ENCODE measurements at regions not wholly inside any gene's neighbourhood (a gene's known extent, or its start where the extent isn't known, plus 50 kb on each side); places are given as distances from the start of the nearest gene placed in this dataset.
"Not testable (repeated sequence)": the region's sequence is repeated elsewhere in the genome, so short reads cannot be mapped to it uniquely, and the experiment has no call there.

DNA sequence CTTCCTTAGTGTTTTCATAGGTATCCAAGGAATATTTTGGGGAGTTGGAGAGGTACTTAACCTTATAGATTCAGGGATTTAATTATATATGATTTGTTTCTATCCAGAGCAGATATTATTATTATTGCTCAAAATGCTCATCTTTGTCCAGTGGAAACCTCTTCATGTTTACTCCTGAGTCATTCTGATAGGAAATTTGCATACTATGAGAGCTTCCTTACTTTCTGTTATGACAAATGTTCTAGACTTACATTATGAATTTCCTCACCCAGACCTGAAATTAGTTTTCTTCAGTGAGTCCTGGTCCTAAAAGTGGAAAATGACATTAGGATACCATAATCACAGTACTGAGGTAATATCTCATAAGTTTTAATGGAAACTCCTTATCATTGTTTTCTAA lies 57.5 kb upstream of the PLPPR5 start:
- no peak for DNase-seq

DNA sequence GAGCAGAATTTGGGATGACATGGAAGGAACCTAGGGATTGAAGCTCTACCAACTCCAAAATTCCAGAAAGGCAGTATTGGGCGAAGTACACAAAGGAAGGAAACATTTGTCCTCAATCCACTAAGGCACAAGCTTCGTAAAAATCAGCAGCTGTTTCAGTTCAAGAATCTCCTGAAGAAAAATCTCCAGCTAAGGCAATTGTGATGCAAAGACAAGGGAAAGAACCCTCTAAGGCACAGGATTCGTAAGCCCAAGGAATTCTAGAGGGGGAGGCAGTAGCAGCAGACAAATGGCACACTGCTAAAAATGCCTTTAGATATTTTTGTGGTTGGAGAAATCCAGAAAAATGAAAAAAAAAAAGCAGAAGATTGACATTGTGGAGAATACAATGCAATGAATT lies 64.5 kb upstream of the PLPPR5 start:
- DNase-seq: no peak

DNA sequence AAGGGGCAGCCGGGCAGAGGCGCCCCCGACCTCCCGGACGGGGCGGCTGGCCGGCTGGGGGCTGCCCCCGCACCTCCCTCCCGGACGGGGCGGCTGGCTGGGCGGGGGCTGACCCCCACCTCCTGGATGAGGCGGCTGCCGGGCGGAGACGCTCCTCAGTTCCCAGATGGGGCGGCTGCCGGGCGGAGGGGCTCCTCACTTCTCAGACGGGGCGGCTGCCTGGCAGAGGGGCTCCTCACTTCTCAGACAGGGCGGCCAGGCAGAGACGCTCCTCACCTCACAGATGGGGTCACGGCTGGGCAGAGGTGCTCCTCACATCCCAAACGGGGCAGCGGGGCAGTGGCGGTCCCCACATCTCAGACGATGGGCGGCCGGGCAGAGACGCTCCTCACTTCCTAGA lies 73.9 kb upstream of the PLPPR5 start:
- not testable (repeated sequence) for DNase-seq

DNA sequence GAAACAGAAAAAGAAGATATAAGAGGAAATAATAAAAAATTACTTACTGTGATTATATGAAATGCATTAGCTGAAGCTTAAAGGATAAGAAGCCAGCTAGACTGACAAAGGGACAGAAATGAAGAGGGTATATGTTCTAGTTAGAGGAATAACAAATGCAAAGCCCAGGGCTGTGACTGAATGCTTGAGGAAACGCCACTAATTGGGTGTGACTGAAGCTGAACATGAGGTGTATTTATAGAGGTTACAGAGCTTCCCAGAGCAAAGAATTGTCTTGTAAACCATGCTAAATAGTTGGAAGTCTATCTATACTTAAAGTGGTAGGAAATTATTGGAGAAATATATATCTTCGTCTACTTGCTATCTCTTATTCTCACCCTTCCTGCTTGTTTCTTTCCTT lies 77.7 kb upstream of the PLPPR5 start:
- no peak for DNase-seq

DNA sequence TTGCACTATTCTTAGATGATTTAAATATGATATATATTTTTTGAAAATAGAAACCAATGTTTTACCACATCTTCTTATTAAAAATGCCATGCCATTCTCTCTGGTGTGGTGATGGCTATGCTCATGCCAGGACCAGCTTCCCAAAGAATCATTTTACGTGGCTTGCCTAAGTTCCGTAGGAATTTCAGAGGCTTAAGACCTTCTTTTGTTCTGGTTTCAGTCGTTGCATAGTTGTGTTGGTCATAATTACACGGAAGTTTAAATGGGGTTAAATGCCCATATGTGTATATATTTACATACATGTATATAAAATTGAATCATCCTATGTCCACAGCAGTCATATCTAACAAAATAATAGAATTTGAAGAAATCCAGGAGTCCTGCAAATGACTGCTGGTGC lies 78.7 kb upstream of the PLPPR5 start:
- no peak for DNase-seq

DNA sequence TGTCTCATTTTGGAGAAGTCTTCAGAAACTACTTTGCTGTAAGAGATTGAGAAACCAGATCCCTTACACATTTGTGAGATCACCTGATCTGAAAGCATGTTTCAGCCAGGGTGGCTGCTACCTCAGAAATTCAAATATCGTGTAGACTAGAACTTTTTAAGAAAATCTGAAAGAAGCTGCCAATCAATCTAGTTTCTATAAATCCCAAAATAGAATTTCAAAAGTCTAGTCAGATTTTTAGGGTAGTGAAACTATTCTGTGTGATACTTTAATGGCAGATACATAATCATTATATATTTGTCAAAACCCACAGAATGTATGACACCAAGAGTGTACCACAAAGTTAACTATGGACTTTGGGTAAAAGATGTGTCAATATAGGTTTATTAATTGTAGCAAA lies 79.9 kb upstream of the PLPPR5 start:
- DNase-seq: no peak

DNA sequence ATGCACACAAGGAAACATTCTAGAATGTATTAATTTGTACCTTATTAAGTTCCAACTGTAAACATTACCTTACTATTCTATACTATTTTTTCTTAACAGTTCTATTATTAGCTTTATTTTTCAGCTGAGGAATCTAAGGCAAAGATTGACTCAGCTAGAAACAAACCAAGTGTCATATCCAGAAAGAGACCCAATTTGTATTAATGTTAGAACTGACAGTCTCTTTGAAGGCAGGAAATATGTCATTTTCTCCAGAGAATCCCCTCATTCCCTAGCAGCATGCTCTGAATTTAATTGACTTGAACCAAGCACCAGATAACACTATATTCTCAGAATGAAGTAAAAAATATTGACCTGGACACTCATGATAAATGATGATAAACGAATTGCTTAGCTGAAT lies 81.4 kb upstream of the PLPPR5 start:
- DNase-seq: no peak

DNA sequence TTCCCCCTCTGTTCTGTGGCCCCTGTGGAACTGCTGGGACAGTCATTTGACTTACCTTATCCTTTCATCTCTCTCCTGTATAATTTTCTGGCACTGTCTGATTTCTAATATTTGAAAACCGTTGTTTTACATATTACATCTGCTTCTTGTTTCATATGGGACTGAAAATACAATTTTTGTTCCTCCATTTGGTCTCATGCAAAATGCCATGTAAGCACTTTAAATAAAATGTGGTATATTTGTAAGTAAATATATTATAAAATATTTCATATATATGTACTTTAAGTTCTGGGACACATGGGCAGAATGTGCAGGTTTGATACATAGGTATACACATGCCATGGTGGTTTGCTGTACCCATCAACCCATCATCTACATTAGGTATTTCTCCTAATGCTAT lies 93.9 kb upstream of the PLPPR5 start:
- DNase-seq: no peak

DNA sequence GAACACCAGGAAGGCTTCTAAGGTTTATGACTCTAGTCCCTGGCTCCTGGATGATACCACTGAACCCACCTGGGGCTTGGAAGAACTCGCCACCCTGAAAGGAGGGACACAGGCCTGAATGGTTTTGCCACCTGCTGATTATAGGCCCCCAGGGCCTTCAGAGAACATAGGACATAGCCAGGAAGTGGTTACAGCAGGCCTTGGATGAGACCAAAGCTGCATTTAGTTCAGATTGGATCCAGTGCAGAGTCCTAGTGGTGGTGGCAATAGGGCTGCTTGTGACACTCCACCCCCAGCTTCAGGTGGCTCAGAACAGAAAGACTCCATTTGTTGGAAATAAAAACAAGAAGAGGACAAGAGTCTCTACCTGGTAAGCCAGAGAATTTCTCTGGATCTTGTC lies 101.6 kb upstream of the PLPPR5 start:
- DNase-seq: no peak

DNA sequence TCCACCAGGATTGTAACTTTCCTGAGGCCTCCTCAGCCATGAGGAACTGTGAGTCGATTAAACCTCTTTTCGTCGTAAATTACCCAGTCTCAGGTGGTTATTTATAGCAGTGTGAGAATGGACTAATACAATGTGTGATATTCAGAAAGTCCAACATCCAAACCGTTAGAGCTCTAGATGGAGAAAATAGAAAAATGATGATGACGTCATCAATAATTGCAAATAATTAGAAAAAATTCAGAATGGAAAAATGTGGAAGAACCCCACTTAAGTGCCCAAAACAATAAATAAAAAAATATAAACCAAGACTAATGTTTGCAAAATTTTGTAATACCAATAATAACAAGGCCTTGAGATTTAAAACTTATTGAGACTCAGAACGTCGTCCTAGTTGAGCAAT lies 103.0 kb upstream of the PLPPR5 start:
- no peak for DNase-seq

DNA sequence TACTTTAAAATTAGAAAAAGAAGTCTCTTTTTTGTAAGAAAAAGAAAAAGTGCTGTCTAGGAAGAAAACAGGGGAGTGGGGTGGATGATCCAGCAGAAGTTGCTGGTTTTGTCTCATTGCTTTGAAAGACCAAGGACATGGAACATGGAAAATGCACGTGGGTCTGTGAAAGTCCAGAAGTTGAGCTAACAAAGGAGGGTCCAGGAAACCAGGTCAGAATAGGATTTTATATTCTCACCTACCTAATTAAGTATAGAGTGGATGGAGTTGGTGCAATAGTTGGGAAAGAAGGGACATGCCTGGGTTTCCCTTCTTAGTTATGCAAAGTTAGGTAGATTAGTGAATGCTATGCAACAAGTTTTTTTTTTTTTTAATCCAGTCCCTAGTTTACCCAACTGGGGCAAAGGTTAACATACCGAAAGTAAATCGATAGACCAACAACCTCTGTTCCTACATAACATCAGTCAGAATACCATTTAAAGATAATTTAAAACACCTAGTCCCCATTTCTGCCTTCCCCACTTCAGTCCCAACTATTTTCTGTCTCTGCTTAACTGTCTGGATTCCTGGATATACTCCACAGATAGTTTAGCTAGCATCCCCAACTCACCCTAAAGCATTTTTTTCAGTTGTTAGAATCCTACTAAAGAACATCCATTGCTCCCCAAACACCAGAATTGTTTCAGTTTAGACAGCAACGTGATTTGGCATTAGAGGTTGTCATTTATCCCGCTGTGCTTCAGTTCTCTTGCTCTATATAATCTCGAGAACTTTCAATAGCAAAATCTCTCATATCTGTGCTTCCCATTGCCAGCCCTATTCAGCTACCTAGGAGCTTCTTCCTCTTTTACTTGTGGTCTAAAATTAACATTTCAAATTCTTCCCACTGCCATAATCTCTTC lies 105.7 kb upstream of the PLPPR5 start:
- DNase-seq: no peak

DNA sequence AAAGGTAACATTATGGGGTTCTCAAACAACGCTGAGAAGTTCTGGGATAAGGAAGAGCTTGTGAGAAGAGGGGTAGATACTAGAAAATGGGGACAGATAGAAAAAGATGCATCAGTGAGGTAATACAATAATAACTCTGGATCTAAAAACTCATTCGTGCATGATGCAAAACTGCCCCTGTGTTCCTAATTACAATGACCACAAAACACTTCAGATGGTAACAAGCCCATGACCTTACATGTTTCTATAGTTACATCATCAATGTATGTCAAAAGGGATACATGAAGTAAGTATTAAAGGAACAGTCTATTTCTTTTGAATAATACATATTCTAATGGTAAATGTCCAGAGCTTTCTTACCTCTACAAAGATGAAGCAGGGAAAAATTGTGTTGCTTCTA lies 110.6 kb upstream of the PLPPR5 start:
- DNase-seq: no peak

DNA sequence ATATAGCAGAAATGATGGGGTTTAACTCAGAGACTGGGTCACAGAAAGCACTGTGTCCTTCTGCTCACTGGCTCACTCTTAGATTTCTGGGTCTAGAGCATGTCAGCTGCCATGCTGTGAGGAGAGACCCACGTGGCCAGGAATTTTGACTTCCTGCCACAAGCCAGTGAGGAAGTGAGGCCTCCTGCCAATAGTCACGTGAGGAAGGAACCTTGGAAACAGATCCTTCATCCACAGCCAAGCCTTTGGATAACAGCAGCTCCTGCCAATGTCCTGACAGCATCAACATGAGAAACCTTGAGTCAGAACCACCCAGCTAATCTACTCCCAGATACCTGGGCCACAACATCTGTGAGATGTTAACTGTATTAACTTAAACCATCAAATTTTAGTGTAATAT lies 114.5 kb upstream of the PLPPR5 start:
- no peak for DNase-seq

DNA sequence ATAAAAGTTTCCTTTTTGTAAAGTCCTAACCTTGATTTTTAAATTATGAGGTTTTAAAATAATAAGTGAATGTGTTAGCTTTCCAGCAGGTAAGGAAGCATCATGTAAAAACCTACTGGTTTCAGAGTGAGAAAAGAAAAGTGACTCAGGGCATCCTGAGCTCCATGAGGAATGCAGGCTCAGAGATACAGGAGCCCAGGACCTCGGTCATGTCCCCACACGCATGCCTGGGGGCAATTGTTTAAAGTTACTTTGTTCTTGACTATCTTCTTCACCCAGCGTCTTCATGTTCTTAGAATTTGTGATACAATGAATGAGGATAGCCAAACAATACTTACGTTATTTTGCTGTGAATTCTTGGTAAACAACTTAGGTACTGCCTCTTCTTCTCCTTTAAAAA lies 117.4 kb upstream of the PLPPR5 start:
- DNase-seq: no peak

DNA sequence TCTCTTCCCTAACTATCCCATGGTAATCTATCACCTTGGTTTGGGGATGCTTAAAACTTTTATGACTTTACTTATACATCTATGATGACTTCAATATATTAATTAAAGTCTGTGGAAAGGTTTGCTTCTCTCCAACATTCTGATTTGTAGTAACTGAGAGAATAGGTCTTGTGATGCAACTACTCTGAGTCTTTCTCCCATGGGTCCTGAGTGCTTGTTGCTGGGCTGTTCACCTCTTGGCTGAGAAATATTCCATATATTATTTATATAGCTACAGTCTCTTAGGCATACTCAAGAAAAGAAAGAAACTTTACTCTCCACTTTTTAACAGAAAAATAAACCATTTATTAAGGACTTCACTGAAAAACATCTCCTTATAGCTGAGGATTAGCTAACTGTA lies 119.3 kb upstream of the PLPPR5 start:
- no peak for DNase-seq

DNA sequence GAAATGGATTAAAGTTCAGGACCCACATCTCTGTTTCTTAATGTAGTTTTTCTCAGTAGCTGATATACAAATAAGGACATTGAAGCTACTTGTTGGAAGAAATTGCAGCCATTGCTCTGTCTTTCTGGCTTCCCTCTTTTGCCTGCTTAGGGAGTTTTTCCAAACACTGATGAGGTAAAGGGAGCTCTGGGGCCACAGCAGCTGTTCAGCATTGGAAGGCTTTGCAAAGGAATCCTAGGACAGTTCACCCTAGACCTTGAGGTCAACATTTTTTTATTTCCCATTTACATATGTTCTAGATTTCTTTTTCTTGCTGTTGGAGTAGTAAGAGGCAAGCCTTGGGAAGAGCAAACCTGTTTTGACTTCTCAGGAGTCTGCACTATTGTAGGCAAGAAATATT lies 126.9 kb upstream of the PLPPR5 start:
- DNase-seq: no peak

DNA sequence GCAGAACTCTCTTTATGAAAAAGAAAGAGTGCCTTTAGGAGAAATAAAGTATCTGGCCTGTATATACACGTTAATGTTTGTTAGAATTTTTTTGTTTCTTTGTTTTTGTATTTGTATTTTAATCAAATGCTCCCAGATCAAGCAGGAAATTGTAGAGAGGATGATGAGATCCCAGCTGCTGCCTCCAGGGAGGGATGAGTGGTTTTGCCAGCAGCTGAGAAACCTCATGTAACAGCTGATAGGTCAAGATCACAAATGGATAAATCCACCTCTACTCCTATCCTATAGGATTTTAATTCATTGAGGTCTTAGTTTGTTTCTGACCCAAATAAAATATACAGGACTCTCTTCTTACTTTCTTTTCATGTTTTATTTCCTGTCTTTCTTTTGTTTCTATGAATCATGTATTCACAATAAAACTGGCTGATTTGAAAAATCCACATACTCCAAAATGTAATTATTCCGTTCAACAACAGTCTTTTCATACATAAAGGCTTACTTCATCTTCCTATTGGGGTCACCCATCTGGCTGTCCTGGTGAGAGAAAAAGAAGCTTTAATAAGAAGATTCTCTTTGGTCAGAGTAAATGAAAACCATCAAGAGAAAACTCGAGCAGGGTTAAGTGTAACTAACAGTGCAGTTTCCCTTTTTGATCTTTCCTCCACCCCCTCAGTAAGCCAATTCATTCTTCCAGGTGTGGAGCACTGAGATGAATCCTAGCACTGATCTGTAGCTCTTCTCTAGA lies 129.3 kb upstream of the PLPPR5 start:
- no peak for DNase-seq

DNA sequence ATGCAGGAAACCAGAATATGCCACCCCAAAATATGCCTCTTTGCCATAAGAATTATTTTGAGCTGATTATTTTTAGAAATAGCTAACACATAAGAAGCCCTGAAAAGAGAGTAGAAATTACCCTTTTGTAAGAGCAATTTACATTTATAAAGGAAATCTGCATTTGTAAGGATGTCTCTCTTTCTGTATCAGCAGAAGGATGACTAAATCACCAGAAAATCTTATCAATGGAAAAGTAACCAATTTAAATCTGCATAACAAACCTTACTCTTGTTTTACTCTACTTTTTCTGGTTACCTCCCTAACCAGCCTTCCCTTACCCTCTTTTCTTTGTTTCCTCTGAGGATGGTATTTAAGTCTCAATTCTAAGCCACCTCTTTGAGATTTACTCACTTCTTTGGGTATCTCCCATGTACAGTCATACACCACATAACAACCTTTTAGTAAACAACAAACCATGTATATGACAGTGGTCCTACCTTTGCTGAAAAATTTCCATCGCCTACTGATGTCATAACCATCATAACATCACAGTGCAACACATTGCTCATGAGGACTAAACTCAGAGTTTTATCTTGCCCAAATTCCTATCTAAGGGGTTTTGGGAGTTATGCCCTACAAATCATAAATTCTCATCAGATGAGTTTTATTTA lies 126.6 kb upstream of the PLPPR4 start:
- no peak for DNase-seq

DNA sequence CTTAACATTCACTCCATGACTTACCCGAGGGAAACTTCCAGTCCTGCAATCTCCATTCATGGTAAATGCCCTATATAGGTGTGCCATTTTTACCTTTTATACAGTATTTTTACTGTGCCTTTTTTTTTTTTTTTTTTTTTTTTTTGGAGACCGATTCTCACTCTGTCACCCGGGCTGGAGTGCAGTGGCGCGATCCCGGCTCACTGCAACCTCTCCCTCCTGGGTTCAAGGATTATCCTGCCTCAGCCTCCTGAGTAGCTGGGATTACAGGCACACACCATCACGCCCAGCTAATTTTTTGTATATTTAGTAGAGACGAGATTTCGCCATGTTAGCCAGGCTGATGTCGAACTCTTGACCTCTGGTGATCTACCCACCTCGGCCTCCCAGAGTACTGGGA lies 124.4 kb upstream of the PLPPR4 start:
- DNase-seq: no peak

DNA sequence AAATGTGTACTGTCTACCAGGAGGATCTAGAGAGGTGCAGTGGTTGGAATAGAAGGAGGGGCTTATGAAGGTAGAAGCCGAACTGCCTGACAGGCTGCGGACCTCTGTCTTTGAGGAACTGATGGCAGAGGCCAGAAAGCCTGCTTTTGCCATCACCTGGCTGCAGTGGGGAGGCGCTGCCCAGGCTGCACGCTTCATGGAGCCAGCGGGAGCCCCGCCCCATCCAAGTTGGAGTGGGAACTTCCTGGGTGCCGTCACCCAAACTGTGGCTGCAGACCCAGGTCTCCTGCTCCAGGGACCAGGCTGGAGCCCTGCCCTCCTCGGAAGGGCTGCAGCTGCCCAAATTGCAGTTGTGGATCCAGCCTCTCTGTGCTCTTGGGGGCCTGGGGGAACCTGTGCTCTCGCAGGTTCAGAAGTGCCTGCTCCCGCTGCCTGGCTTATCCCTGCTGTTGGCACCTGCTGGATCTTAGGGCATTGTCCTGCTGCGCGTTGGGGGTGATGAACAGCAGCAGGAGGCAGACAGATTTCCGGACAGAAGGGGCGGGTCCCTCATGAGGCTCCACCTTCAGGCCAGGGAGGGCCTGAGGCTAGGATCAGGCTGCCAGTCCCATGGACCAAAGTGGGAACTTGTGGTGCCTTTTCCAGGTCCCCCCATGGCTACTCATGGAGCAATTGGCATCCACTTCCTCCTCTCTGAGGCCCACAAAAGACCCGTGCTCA lies 118.0 kb upstream of the PLPPR4 start:
- no peak for DNase-seq

DNA sequence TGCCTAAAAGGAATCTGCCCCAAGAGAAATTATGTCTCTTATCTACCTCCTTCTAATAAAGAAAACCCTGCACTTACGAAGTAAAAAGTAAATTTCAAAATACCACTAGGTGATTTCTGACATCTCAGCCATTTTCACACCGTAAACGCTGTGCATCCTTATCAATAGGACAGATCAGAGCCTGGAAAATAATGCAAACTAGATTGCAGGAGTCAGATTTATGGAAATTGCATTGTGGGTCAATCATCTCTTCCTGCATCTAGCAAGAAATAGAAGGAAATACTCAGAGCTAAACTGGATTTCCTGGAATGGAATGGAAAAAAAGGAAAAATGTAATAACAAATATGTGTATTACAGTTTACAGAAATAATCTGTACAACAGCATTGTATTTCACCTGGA lies 114.3 kb upstream of the PLPPR4 start:
- no peak for DNase-seq

DNA sequence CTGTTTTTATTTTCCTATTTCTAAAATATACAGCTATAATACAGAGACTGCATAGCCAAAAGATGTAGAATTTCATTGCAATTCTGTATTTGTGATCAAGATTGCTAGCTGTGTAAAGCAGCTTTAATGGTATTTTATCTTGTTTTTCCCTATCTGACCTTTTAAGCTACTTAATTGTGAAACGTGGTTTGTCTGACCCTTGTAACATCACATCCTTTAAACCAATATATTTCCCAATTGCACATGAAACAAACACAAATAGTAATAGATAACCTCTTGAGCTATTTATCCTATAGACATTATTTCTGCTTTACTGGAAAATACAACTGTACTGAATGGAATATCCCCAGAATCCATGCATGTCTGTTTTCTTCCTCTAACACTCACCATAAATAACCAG lies 112.2 kb upstream of the PLPPR4 start:
- no peak for DNase-seq

DNA sequence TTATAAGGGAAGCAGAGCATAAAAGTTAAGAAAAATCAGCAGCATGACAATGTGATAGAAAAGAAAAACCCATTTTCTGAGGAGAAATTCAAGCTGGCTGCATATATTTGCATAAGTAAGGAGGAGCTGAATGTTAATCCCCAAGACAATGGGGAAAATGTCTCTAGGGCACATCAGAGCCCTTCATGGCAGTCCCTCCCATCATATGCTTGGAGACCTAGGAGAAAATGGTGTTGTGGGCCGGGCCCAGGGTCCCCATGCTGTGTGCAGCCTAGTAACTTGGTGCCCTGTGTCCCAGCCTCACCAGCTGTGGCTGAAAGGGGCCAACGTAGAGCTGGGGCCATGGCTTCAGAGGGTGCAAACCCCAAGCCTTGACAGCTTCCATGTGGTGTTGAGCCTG lies 100.6 kb upstream of the PLPPR4 start:
- DNase-seq: no peak
